GM23338 (cell line): ENCODE measurements at regions not wholly inside any gene's neighbourhood (a gene's known extent, or its start where the extent isn't known, plus 50 kb on each side); places are given as distances from the start of the nearest gene placed in this dataset.

Experiments
- CREB1 ChIP-seq: fragments of 250-450 bp; sonication (Bioruptor Pico); IDR thresholded peaks from 2 replicates; pipeline ENCODE4 v1.5.0; 2020; ENCODE audit warnings: low read depth, mild to moderate bottlenecking, moderate library complexity
- EZH2 ChIP-seq: fragments of 200-600 bp; sonication (generic); IDR thresholded peaks from one replicate; pipeline ENCODE4 v1.8.0; 2017; ENCODE audit warnings: antibody characterized with exemption, mild to moderate bottlenecking, low read depth; ENCODE audit not compliant: unreplicated experiment
- EZH2phosphoT487 ChIP-seq: fragments of 200-600 bp; sonication (generic); IDR thresholded peaks from one replicate; pipeline ENCODE4 v1.8.1; 2018; ENCODE audit warnings: antibody characterized with exemption; ENCODE audit not compliant: unreplicated experiment
- JUNB ChIP-seq: IDR thresholded peaks from one replicate; pipeline ENCODE4 v1.6.1; 2016; ENCODE audit warnings: antibody characterized with exemption; ENCODE audit not compliant: unreplicated experiment
- NANOG ChIP-seq: IDR thresholded peaks from 2 replicates; pipeline ENCODE4 v1.6.1; 2016; ENCODE audit warnings: antibody characterized with exemption, borderline replicate concordance
- POLR2AphosphoS5 ChIP-seq: IDR thresholded peaks from 2 replicates; pipeline ENCODE4 v1.6.1; 2016; ENCODE audit warnings: antibody characterized with exemption, low read depth
- STAT1 ChIP-seq: IDR thresholded peaks from one replicate; pipeline ENCODE4 v1.6.1; 2016; ENCODE audit warnings: antibody characterized with exemption; ENCODE audit not compliant: unreplicated experiment
- ZNF114 ChIP-seq: fragments of 250-450 bp; sonication (Bioruptor Pico); IDR thresholded peaks from 2 replicates; pipeline ENCODE4 v1.5.0; 2020; ENCODE audit warnings: mild to moderate bottlenecking, moderate library complexity
- ZNF331 ChIP-seq: fragments of 250-450 bp; sonication (Bioruptor Pico); IDR thresholded peaks from 2 replicates; pipeline ENCODE4 v1.5.0; 2020; ENCODE audit warnings: low read depth, mild to moderate bottlenecking, moderate library complexity
- TF ChIP-seq, protein P1 (sequence below), 2 experiments: fragments of 200-600 bp in 1 of 2; sonication (generic) in 1 of 2; conservative IDR thresholded peaks; 2 replicates each; pipeline versions ENCODE4 v1.5.1 to v1.6.1; 2016 to 2017; ENCODE audit warnings: antibody characterized with exemption in 2 of 2, low read depth in 2 of 2, mild to moderate bottlenecking in 2 of 2, moderate library complexity in 1 of 2
- TF ChIP-seq, protein P2 (sequence below): IDR thresholded peaks from one replicate; pipeline ENCODE4 v1.6.1; 2018; ENCODE audit warnings: antibody characterized with exemption; ENCODE audit not compliant: unreplicated experiment
- TF ChIP-seq, protein P3 (sequence below): IDR thresholded peaks from 2 replicates; pipeline ENCODE4 v1.6.1; 2016; ENCODE audit warnings: antibody characterized with exemption
- TF ChIP-seq, protein P4 (sequence below): fragments of 250-450 bp; sonication (Bioruptor Pico); IDR thresholded peaks from 2 replicates; pipeline ENCODE4 v1.5.0; 2020; ENCODE audit warnings: mild to moderate bottlenecking, moderate library complexity

DNA sequence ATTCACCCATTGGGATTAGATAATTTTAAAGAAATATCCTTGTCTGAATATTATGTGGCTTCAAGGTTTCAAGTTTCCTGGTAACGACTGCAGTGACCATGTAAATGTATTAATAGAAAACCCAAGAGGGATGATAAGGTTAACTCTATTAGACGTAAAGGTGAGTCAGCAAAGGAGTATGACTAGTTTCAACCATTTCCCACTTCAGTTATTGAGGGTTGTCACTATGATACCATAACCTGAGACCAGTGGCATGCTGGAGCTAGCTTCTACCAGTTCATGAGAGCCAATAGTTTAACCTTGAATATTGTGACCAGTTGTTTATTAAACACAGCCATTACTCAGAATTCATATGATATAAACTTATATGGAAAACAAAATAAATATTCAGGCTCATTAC, 270.1 kb downstream of the TMA16 start:
- TF ChIP-seq, protein P1, sequence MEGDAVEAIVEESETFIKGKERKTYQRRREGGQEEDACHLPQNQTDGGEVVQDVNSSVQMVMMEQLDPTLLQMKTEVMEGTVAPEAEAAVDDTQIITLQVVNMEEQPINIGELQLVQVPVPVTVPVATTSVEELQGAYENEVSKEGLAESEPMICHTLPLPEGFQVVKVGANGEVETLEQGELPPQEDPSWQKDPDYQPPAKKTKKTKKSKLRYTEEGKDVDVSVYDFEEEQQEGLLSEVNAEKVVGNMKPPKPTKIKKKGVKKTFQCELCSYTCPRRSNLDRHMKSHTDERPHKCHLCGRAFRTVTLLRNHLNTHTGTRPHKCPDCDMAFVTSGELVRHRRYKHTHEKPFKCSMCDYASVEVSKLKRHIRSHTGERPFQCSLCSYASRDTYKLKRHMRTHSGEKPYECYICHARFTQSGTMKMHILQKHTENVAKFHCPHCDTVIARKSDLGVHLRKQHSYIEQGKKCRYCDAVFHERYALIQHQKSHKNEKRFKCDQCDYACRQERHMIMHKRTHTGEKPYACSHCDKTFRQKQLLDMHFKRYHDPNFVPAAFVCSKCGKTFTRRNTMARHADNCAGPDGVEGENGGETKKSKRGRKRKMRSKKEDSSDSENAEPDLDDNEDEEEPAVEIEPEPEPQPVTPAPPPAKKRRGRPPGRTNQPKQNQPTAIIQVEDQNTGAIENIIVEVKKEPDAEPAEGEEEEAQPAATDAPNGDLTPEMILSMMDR (conservative IDR thresholded peaks at IDR 0.05; ENCODE audit: low read depth in 2 of 2), result no peak
- TF ChIP-seq, protein P2, sequence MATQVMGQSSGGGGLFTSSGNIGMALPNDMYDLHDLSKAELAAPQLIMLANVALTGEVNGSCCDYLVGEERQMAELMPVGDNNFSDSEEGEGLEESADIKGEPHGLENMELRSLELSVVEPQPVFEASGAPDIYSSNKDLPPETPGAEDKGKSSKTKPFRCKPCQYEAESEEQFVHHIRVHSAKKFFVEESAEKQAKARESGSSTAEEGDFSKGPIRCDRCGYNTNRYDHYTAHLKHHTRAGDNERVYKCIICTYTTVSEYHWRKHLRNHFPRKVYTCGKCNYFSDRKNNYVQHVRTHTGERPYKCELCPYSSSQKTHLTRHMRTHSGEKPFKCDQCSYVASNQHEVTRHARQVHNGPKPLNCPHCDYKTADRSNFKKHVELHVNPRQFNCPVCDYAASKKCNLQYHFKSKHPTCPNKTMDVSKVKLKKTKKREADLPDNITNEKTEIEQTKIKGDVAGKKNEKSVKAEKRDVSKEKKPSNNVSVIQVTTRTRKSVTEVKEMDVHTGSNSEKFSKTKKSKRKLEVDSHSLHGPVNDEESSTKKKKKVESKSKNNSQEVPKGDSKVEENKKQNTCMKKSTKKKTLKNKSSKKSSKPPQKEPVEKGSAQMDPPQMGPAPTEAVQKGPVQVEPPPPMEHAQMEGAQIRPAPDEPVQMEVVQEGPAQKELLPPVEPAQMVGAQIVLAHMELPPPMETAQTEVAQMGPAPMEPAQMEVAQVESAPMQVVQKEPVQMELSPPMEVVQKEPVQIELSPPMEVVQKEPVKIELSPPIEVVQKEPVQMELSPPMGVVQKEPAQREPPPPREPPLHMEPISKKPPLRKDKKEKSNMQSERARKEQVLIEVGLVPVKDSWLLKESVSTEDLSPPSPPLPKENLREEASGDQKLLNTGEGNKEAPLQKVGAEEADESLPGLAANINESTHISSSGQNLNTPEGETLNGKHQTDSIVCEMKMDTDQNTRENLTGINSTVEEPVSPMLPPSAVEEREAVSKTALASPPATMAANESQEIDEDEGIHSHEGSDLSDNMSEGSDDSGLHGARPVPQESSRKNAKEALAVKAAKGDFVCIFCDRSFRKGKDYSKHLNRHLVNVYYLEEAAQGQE, result no peak
- no peak for TF ChIP-seq POLR2AphosphoS5
- TF ChIP-seq EZH2, result no peak
- TF ChIP-seq ZNF331 (CRISPR knock-in tag), result no peak
- no peak for TF ChIP-seq EZH2phosphoT487
- TF ChIP-seq JUNB, result no peak
- no peak for TF ChIP-seq STAT1
- no peak for TF ChIP-seq CREB1 (CRISPR knock-in tag)
- TF ChIP-seq ZNF114 (CRISPR knock-in tag), result no peak
- TF ChIP-seq, protein P3, sequence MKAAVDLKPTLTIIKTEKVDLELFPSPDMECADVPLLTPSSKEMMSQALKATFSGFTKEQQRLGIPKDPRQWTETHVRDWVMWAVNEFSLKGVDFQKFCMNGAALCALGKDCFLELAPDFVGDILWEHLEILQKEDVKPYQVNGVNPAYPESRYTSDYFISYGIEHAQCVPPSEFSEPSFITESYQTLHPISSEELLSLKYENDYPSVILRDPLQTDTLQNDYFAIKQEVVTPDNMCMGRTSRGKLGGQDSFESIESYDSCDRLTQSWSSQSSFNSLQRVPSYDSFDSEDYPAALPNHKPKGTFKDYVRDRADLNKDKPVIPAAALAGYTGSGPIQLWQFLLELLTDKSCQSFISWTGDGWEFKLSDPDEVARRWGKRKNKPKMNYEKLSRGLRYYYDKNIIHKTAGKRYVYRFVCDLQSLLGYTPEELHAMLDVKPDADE, result no peak
- TF ChIP-seq, protein P4, sequence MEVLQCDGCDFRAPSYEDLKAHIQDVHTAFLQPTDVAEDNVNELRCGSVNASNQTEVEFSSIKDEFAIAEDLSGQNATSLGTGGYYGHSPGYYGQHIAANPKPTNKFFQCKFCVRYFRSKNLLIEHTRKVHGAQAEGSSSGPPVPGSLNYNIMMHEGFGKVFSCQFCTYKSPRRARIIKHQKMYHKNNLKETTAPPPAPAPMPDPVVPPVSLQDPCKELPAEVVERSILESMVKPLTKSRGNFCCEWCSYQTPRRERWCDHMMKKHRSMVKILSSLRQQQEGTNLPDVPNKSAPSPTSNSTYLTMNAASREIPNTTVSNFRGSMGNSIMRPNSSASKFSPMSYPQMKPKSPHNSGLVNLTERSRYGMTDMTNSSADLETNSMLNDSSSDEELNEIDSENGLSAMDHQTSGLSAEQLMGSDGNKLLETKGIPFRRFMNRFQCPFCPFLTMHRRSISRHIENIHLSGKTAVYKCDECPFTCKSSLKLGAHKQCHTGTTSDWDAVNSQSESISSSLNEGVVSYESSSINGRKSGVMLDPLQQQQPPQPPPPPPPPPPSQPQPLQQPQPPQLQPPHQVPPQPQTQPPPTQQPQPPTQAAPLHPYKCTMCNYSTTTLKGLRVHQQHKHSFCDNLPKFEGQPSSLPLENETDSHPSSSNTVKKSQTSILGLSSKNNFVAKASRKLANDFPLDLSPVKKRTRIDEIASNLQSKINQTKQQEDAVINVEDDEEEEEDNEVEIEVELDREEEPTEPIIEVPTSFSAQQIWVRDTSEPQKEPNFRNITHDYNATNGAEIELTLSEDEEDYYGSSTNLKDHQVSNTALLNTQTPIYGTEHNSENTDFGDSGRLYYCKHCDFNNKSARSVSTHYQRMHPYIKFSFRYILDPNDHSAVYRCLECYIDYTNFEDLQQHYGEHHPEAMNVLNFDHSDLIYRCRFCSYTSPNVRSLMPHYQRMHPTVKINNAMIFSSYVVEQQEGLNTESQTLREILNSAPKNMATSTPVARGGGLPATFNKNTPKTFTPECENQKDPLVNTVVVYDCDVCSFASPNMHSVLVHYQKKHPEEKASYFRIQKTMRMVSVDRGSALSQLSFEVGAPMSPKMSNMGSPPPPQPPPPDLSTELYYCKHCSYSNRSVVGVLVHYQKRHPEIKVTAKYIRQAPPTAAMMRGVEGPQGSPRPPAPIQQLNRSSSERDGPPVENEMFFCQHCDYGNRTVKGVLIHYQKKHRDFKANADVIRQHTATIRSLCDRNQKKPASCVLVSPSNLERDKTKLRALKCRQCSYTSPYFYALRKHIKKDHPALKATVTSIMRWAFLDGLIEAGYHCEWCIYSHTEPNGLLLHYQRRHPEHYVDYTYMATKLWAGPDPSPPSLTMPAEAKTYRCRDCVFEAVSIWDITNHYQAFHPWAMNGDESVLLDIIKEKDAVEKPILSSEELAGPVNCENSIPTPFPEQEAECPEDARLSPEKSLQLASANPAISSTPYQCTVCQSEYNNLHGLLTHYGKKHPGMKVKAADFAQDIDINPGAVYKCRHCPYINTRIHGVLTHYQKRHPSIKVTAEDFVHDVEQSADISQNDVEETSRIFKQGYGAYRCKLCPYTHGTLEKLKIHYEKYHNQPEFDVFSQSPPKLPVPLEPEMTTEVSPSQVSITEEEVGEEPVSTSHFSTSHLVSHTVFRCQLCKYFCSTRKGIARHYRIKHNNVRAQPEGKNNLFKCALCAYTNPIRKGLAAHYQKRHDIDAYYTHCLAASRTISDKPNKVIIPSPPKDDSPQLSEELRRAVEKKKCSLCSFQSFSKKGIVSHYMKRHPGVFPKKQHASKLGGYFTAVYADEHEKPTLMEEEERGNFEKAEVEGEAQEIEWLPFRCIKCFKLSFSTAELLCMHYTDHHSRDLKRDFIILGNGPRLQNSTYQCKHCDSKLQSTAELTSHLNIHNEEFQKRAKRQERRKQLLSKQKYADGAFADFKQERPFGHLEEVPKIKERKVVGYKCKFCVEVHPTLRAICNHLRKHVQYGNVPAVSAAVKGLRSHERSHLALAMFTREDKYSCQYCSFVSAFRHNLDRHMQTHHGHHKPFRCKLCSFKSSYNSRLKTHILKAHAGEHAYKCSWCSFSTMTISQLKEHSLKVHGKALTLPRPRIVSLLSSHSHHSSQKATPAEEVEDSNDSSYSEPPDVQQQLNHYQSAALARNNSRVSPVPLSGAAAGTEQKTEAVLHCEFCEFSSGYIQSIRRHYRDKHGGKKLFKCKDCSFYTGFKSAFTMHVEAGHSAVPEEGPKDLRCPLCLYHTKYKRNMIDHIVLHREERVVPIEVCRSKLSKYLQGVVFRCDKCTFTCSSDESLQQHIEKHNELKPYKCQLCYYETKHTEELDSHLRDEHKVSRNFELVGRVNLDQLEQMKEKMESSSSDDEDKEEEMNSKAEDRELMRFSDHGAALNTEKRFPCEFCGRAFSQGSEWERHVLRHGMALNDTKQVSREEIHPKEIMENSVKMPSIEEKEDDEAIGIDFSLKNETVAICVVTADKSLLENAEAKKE (CRISPR knock-in tag), result no peak
- no peak for TF ChIP-seq NANOG
